ENCODE measurements at regions not wholly inside any gene's neighbourhood (a gene's known extent, or its start where the extent isn't known, plus 50 kb on each side); places are given as distances from the start of the nearest gene placed in this dataset.
A peak's percentile ranks its signal among the peaks of the same experiment; 100 is the strongest.
"Not testable (repeated sequence)": the region's sequence is repeated elsewhere in the genome, so short reads cannot be mapped to it uniquely, and the experiment has no call there.

GRCh38 chr9:12314589-12314988 lies 378.6 kb upstream of the TYRP1 start:
- no peak for TF ChIP-seq CTCF (conservative IDR thresholded peaks at IDR 0.05)

GRCh38 chr9:12318732-12319685 lies 374.2 kb upstream of the TYRP1 start:
- TF ChIP-seq CTCF (conservative IDR thresholded peaks at IDR 0.05), result no peak
- H3K27ac ChIP-seq, result no peak overlapping the region

More at GRCh38 chr9:12314589-12314988, 378.6 kb upstream of the TYRP1 start:
- H3K27ac ChIP-seq, result no peak overlapping the region

- peak; percentile 30 for TF ChIP-seq CTCF (conservative IDR thresholded peaks at IDR 0.05)
- H3K27ac ChIP-seq, result no peak overlapping the region
Observed at GRCh38 chr9:12329623-12329985, 363.6 kb upstream of the TYRP1 start.

- H3K27ac ChIP-seq, result not testable (repeated sequence)
Observed at GRCh38 chr9:12333966-12334365, 359.2 kb upstream of the TYRP1 start.

- TF ChIP-seq CTCF (conservative IDR thresholded peaks at IDR 0.05), result no peak
- H3K27ac ChIP-seq, result no peak overlapping the region
Observed at GRCh38 chr9:12350775-12351174, 342.4 kb upstream of the TYRP1 start.

GRCh38 chr9:12351293-12352044 lies 341.7 kb upstream of the TYRP1 start:
- no peak overlapping the region for H3K27ac ChIP-seq
- no peak for TF ChIP-seq CTCF (conservative IDR thresholded peaks at IDR 0.05)

- no peak for TF ChIP-seq CTCF (conservative IDR thresholded peaks at IDR 0.05)
- H3K27ac ChIP-seq, result no peak overlapping the region
Observed at GRCh38 chr9:12352045-12352315, 341.2 kb upstream of the TYRP1 start.

GRCh38 chr9:12363439-12363838 lies 329.7 kb upstream of the TYRP1 start:
- TF ChIP-seq CTCF (conservative IDR thresholded peaks at IDR 0.05), result no peak
- no peak overlapping the region for H3K27ac ChIP-seq

All from VCaP (cell line).